ENCODE measurements at regions not wholly inside any gene's neighbourhood (a gene's known extent, or its start where the extent isn't known, plus 50 kb on each side); places are given as distances from the start of the nearest gene placed in this dataset.

- ChIA-PET CTCF (no interaction called here), POLR2A (no interaction called here)
- Histone ChIP-seq H4K20me1 (replicated peaks; ENCODE audit: control insufficient read depth, extremely low read depth, insufficient read depth, low read length) (no peaks in the 10 kb centered on the region), H2AFZ (ENCODE audit: low read depth, low read length) (no peak overlapping the region), H3K9me1 (replicated peaks; ENCODE audit: control insufficient read depth, extremely low read depth, insufficient read depth, low read length) (no peaks in the 10 kb centered on the region), H3K79me2 (ENCODE audit: control insufficient read depth, insufficient read depth, low read length) (no peaks in the 10 kb centered on the region), H3K9me3 (replicated peaks; ENCODE audit: control insufficient read depth, insufficient read depth, low read length) (no peaks in the 10 kb centered on the region), H3K4me2 (ENCODE audit: insufficient read depth, low read length) (no peak overlapping the region), H3K9ac (replicated peaks; ENCODE audit: extremely low read depth, insufficient read depth, low read length) (no peak overlapping the region), H3K4me1 (ENCODE audit: control insufficient read depth, extremely low read depth, insufficient read depth, low read length) (no peaks in the 10 kb centered on the region), H3K4me3 (replicated peaks in 1 of 3; ENCODE audit: insufficient read depth in 1 of 3, low read depth in 1 of 3, low read length in 3 of 3) (no peak overlapping the region), H3K27me3 (ENCODE audit: control insufficient read depth in 2 of 2, insufficient read depth in 2 of 2, low read length in 2 of 2) (no peaks in the 10 kb centered on the region), H3K36me3 (ENCODE audit: control insufficient read depth in 2 of 2, extremely low read depth in 1 of 2, insufficient read depth in 2 of 2, low read length in 2 of 2) (no peaks in the 10 kb centered on the region), H3K27ac (ENCODE audit: insufficient read depth, low read depth, low read length) (no peak overlapping the region)
- FAIRE-seq (no peak), DNase-seq (ENCODE audit: low read depth, low spot score) (no peak)
- dilution Hi-C loops (cut with MboI; ENCODE audit: extremely low pct_ligation_motif_present, low sequenced_read_pairs), result no loop called here
- intact Hi-C loops (cut with micrococcal nuclease), result no loop called here
- TF ChIP-seq JUN (IDR thresholded peaks at IDR 0.05; ENCODE audit: borderline replicate concordance, insufficient read depth, insufficient read length, low read depth), result no peak
- TF ChIP-seq POLR2A (IDR thresholded peaks at IDR 0.05; ENCODE audit: low read depth, low read length), result no peak
- TF ChIP-seq GATA2 (IDR thresholded peaks at IDR 0.05; ENCODE audit: insufficient read depth, insufficient read length, low read depth, low read length), result no peak
- no peak for TF ChIP-seq POLR2AphosphoS5 (IDR thresholded peaks at IDR 0.05; ENCODE audit: insufficient read depth, low read depth, low read length)
- TF ChIP-seq MAX (IDR thresholded peaks at IDR 0.05; ENCODE audit: insufficient read depth, insufficient read length), result no peak
- TF ChIP-seq EZH2 (IDR thresholded peaks at IDR 0.05; ENCODE audit: borderline replicate concordance, low read depth, low read length, severe bottlenecking), result no peak
- TF ChIP-seq CTCF (IDR thresholded peaks at IDR 0.05; ENCODE audit: extremely low read depth in 1 of 2, insufficient read depth in 1 of 2, low read depth in 1 of 2, low read length in 2 of 2), result no peak
- TF ChIP-seq FOS (IDR thresholded peaks at IDR 0.05; ENCODE audit: borderline replicate concordance, insufficient read depth, low read length), result no peak
- no TSS peak for BruUV-seq (replicated peaks)
These were observed 835.1 kb downstream of the KCNJ2 start for GRCh38 chr17:71004413-71004812.

All from endothelial cell of umbilical vein (primary cell).